GM10248 (cell line): ENCODE measurements at regions not wholly inside any gene's neighbourhood (a gene's known extent, or its start where the extent isn't known, plus 50 kb on each side); places are given as distances from the start of the nearest gene placed in this dataset.
"Not testable (repeated sequence)": the region's sequence is repeated elsewhere in the genome, so short reads cannot be mapped to it uniquely, and the experiment has no call there.

Experiments
- CTCF ChIA-PET: fragments of 300-600 bp; sonication (Branson Sonifier 250); formaldehyde crosslinking; extraction: SDS; loops from one replicate; lab custom pipeline; 2021; ENCODE audit warnings: antibody characterized with exemption; lab: Yijun Ruan, JAX
- POLR2A ChIA-PET: fragments of 350-650 bp; sonication (Branson Sonifier 250); formaldehyde crosslinking; extraction: SDS; loops from one replicate; lab custom pipeline; 2020; ENCODE audit warnings: antibody characterized with exemption; lab: Yijun Ruan, JAX
- DNase-seq: peaks from one replicate; pipeline ENCODE4 v3.0.0; 2012; ENCODE audit errors: extremely low spot score
- TF ChIP-seq, protein P1 (sequence below): IDR thresholded peaks from 2 replicates; pipeline ENCODE4 v1.5.1; 2012; ENCODE audit warnings: mild to moderate bottlenecking, low read depth; ENCODE audit errors: extremely low read depth, missing control alignments, control extremely low read depth

DNA sequence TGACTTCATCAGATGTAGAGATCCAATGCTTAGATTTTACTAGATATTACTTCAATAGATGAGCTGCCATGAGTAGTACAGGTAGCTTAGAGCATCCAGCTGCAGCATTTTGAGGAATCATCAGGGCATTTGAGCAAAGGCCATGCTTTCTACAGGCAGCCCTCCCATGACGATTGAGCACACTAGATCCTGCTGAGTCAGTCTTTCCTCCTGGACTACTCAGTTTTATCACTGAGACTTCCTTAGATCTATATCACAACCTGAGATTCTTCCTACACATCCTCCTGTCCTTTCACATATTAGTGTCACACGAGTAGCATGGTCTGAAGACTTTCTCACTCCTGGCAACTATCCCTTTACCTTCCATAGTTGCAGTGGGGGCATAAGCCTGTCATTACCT is 1401.8 kb downstream of the FSCB start:
- no peak for DNase-seq
- CTCF ChIA-PET, result no interaction called here
- TF ChIP-seq, protein P1, sequence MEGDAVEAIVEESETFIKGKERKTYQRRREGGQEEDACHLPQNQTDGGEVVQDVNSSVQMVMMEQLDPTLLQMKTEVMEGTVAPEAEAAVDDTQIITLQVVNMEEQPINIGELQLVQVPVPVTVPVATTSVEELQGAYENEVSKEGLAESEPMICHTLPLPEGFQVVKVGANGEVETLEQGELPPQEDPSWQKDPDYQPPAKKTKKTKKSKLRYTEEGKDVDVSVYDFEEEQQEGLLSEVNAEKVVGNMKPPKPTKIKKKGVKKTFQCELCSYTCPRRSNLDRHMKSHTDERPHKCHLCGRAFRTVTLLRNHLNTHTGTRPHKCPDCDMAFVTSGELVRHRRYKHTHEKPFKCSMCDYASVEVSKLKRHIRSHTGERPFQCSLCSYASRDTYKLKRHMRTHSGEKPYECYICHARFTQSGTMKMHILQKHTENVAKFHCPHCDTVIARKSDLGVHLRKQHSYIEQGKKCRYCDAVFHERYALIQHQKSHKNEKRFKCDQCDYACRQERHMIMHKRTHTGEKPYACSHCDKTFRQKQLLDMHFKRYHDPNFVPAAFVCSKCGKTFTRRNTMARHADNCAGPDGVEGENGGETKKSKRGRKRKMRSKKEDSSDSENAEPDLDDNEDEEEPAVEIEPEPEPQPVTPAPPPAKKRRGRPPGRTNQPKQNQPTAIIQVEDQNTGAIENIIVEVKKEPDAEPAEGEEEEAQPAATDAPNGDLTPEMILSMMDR, result no peak
- POLR2A ChIA-PET, result no interaction called here

- TF ChIP-seq, protein P1, result no peak
- ChIA-PET CTCF (no interaction called here), POLR2A (no interaction called here)
- no peak for DNase-seq
Observed at GRCh38 chr14:43090380-43090779, 1416.7 kb downstream of the FSCB start.

DNA sequence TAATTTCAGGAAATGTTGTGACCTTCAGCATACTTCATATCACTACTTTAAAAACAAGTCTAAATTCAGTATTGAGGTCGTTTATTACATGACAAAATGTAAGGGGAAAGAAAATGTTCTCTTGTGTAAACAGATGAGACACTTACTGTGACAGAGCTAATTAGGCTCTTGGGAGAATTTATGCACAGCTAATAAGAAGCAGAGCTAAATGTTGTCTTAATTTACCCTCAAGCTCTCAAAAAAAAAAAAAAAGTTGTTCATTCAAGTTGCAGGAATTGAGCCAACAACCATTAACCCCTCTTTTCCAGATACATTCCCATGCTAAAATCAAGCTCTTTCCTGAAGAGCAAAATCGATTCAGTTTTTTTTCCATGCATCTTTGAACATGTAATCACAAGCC is 1419.4 kb downstream of the FSCB start:
- TF ChIP-seq, protein P1, result no peak
- no peak for DNase-seq
- ChIA-PET POLR2A (no interaction called here), CTCF (no interaction called here)

GRCh38 chr14:43085819-43086218 is 1421.3 kb downstream of the FSCB start:
- TF ChIP-seq, protein P1, result no peak
- ChIA-PET POLR2A (no interaction called here), CTCF (no interaction called here)
- DNase-seq, result no peak

DNA sequence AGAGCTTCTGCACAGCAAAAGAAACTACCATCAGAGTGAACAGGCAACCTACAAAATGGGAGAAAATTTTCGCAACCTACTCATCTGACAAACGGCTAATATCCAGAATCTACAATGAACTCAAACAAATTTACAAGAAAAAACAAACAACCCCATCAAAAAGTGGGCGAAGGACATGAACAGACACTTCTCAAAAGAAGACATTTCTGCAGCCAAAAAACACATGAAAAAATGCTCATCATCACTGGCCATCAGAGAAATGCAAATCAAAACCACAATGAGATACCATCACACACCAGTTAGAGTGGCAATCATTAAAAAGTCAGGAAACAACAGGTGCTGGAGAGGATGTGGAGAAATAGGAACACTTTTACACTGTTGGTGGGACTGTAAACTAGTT is 1439.7 kb downstream of the FSCB start:
- DNase-seq, POLR2A ChIA-PET, CTCF ChIA-PET: not testable (repeated sequence)

- no peak for DNase-seq
- ChIA-PET POLR2A (no interaction called here), CTCF (no interaction called here)
- TF ChIP-seq, protein P1, result no peak
Observed at GRCh38 chr14:43056106-43056505, 1449.4 kb downstream of the LRFN5 start.

GRCh38 chr14:43052897-43053296 is 1446.2 kb downstream of the LRFN5 start:
- CTCF ChIA-PET, result no interaction called here
- TF ChIP-seq, protein P1, result no peak

GRCh38 chr14:43043850-43044249 is 1437.2 kb downstream of the LRFN5 start:
- CTCF ChIA-PET, result no interaction called here
- no peak for DNase-seq
- TF ChIP-seq, protein P1, result no peak
- POLR2A ChIA-PET, result no interaction called here

More at GRCh38 chr14:43052897-43053296, 1446.2 kb downstream of the LRFN5 start:
- no peak for DNase-seq
- POLR2A ChIA-PET, result no interaction called here
